ENCODE measurements at regions not wholly inside any gene's neighbourhood (a gene's known extent, or its start where the extent isn't known, plus 50 kb on each side); places are given as distances from the start of the nearest gene placed in this dataset.
"Not testable (repeated sequence)": the region's sequence is repeated elsewhere in the genome, so short reads cannot be mapped to it uniquely, and the experiment has no call there.

DNA sequence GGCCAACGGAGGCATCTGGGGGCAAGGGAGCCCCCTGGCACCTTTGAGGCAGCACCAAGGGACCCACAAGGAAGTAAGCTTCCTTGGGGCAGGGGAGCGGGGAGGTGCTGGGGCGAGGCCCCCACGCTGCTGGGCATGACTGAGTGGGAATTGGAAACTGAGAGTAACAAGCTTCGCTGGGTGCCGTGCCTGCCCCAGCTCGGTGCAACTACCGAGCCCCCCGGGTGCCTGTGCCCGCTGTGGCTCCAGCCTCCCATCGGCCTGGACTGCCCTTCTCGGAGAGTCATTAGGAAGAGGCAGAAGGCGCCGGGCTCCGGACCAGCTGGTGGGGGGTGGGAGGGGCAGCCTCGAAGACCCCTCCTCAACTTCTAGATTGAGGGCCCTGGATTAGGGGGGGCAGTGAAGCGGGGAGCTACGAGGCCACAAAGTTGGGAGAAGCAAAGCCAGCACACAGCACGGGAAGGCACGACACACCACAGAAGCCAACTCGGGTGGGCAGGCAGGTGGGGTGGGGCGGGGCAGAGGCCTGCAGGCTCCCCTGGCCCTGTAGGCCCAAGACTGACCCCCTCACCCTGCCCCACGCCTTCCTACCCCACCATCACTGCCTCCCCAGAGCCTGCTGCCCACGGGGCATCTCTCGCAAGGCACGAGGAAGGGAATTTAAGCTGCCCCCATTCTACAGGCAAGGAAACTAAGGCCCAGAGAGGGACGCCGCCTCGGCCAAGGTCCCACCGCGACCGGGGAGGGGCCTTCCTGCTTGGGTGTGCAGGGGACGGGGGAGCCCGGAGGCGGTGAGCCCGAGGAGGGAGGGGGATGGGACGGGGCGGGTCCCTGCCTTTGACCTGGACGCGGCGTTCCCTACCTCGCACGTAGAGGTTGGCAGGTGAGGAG is 83.2 kb downstream of the PTPRS start:
- no peak for DNase-seq

DNA sequence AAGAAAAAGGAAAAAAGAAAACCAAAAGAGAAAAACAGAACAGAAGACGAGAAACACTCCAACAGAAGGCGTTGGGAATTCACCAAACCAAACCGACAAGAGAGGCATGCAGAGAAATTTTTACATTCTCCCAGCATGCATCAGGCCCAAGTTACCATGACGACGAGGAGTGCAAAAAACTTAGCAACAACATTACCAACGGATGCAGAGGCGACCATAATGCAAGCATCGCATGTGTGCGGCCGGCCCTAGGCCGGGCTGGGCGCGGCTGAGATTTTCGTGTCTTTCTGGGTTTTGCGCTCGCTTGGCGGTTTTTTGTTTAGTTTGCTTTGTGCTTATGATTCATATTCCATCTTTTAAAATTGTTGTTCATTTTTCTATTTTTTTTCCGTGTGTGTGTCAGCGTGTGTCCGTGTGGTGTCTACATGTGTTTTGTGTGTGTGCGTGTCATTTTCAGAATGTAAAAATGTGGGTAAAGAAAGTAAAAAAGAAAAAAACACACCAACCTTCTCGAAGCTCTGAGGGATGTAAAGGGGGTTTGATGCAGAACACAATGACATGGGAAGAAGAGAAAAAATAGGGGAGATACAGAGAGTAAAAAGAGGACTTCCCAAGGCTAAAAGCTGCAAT is 84.9 kb downstream of the PTPRS start:
- no peak for DNase-seq

DNA sequence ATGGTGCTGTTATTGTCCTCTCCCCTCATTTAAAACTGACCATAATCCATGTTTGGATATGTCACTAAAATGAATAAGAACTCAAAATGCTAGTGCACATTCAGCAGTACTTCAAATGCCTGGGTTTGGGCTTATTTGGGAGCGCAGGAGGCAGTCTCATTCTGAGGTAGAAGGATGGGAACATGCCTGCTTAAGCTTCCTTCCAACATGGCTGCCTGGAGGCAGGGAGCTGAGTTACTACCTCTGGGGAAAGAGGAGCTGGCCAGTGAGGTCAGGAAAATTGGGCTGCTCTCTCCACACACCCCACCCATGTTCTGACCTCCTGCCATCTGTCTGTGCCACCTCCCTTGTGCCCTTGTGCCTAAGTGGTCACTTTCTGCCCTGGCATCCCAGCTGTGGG is 85.7 kb downstream of the PTPRS start:
- no peak for DNase-seq

DNA sequence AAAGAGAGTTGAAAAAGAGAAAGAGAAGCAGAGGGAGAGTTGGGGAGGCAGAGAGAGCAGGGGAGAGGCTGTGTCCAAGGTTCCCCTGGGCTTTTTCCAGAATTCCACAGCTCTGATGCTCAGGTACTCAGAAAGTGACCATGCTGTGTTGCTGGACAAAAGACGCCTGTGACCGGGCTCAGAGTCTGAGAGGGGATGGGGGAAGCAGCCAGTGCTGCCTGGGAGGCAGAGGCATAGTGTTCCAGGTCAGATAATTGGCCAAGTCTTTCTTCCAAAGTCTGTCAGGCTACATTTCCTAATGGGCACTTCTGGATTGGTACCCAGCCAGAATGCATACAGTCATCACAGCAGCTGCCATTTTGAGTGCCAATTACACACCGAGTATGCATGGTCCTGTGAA is 86.1 kb downstream of the PTPRS start:
- DNase-seq: no peak

DNA sequence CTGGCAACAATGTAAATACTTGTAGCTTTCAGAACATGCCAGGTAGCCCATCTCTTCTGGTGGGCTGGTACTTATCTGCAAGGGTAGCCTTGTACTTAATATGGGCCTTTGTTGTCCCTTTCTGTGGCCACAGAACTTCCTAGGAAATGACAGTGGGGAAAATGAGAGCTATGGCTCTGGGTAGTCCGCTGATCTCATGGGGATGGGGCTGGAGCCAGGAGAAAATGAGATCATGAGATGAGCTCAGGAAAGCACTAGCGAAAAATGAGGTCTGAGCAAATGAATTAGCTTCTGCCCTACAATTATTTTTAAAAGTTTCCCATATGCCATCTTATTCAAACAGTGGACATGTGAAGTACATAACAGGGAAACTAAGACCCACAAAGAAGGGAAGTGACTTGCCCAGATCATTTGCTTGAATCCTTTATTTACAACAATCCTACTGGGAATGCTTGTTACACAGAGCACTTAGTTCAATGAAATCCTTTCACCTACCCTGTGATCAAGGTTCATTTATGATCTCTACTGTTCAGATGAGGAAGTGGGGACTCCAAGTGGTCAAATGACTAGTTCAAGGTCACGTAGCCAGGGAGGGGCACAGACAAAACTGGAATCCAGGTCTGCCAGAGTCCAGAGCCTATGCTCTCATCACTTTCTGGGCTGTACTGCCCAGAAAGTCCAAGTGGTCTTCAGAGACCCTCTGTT is 87.1 kb downstream of the PTPRS start:
- no peak for DNase-seq

DNA sequence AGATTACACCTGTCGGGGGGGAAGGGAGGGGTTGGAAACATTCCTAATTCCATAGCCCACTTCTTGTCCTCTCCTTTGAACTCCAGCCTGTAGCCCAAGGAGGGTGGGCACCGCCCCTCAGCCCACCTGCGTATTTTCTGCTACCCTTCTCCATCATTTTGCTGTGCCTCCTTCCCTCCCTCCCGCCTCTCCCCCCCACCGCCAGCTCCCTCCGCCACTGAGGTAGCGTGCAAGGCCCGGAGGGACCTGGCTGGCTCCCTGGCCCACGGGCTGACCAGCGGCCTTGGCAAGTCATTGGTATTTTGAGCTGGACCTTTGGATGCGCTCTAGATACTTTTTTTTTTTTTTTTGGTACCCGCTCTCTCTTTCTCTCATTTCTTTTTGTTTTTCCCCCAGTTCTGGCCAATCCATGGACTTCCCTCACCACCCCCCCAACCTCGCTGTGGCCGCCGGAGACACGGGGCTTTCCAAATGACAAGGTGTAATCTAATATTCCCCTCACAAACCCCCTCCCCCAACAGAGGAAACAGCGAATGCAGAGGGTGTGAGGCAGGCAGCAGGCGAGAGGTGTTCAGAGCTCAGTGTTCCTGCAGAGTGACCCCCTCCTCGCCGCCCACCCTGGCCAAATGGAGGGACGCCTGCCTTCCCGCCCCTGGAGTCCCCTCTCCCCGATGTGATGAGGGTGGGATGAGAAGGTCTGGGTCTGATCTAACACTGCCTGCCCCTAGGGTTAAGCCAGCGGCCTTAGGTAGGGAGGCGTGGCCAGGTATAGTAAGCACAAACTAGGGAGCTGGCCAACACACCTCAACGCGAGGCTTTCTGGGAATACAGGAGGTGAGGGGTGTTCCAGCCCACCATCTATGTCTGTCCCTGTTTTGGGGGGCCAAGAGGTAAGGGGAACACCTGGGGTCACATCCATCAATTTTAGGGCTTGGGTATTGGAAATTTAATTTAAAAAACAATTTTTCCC is 89.2 kb downstream of the PTPRS start:
- DNase-seq: no peak

DNA sequence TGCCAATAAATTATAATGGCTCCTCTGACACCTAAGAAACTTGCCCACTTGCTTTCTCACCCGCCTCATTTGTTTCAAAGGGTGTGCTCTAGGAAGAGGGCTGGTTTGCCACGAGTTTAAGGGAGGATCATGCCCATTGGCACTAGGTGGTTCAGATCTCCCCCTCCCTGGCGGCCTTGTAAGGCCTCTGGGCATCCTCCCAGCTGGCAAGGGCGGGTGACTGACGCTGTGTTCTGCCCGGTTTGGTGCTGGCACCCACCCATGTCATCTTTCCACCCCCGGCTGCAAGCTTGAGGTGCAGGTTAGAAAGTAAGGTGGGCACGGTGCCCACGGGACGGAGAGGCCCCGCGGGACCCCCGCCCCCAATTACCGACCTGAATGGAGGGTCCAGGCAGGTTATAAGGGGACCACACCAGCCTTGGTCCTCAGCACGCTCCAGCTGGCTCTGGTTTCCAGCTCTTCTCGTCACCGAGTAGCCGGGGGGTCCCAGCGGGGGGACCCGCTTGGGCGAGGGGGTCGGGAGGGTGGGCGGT is 90.4 kb downstream of the PTPRS start:
- DNase-seq: peak; percentile 75

DNA sequence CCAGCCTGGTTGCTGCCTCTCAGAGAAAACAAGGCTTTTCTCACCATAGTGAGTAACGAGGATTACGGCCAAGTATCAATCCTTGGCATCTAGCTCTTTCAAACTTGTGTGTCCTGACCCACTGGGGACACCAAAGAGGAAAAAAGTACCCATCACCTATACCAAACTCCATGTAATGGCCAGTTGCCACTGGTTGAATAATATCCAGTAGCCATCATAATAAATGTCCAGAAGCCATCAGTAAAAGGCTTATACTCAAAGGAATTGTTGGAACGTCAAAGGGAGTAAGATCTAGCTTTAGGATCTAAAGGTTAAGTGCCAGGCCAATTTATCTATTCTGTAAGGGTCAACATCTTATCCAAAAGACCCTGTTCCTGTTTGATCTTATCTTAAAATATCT is 91.1 kb downstream of the PTPRS start:
- no peak for DNase-seq

DNA sequence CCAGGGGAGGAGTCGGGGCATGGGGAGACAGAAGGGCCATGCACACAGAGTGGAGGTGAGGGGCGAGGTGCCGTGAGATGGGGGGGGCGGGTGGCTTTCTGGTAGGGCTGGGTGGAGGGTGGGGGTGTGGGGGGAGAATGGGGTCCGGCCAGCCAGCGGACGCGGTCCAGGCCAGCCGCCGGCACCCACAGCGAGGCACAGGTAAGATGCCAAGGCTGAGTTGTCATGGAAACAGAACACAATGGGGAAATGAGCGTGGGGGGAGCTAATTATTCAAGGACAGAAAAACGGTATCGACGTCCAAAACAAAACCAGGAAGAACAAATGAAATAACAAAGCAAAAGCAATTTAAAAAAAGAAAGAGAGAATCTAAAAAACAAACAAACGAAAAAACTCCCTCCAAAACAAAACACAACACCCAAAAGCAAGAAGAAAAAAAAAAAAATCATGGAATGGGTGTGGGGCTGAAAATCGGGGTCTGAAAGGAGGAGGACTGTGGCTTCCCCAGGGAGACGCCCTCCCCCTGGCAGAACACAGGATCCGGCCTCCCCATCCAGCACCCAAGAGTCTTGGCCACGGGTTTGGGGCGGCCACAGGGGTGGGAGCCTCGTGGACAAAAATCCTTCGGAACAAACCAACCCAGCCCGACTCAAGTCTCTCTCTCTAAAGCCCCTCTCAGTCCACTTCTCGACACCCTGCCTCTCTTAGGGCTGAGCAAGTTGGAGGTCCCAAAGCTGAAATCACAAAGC is 92.5 kb downstream of the PTPRS start:
- DNase-seq: no peak

DNA sequence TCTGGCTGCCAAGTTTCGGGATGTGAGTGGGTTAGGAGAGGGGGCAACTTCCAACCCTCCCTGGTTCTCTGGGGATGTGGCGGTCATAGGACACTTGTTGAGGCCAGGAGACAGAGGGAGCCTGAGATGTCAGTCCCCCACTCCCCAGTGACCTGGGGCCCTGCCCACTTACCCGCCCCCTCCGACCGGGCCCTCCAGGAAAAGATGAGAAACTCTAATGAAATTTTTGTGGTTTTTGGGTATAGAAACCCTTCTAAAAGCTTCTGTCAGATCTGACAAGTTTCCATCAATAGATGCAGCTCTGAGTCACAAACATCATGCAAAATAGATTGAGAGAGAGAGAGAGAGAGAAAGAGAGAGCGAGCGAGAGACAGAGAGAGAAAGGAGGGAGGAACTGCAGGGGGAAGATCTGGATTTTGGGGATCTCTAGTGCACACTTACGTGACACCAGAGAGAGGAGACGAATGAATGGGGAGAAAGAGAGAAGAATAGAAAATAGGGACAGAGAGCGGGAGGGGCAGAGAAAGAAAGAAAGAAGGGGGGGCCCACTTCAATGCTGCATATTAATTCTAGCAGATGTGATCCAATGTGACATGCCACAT is 94.0 kb downstream of the PTPRS start:
- no peak for DNase-seq

DNA sequence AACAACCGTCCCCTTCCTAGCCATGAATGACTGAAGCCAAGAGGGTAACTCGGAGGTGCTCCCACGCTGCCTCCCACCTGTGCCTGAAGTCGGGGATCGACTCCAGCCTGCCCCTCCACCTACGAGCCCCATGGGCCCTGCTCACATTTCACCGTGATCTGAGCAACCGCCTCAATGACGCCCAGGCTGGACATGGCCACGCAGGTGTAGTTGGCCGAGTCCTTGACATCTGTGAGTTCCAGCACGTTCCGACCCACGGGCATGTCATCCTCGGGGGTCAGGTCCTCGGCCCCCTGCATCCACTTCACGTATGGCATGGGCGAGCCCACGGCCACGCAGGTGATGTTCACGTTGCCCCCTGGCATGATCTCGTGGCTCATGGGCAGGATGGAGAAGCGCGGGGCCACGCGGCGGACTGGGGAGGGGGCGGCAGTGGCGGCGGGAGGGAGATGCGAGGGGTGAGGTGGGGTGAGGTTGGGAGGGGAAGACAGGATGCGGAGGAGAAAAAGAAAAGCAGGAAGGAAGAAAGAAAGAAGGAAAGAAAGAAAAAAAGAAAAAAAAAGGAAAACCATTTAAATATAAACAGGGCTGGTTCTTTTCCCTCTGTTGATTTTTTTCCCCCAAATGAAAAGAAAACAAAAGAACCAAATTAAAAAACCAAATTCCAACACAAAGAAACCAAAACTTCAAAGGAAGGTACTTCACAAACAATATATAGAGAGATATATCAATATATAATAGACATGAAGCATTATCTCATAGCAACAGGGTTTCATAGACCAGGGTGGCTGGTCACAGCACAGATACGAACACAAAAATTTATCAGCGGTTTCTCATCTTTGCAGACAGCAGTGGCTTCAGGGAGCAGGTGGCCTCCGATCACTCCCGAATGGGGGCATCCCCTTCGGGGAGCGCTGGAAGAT is 94.7 kb downstream of the PTPRS start:
- DNase-seq: no peak

DNA sequence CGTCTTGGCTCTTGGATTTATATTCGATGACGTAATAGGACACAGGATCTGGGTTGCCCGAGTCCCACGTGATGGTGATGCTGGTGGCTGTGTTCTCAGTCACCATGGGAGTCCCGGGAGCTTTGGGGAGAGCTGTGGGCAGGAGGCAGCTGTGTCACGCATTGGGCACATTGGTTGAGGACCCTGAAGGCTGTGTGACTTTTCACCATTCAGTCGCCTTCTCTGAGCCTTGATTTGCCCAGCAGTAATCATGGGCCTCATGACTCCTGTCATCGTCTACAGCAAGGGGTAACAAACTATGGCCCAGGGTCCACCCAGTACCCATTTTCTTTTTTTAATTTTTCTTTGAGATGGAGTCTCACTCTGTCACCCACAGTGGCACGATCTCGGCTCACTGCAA is 96.3 kb downstream of the PTPRS start:
- no peak for DNase-seq

DNA sequence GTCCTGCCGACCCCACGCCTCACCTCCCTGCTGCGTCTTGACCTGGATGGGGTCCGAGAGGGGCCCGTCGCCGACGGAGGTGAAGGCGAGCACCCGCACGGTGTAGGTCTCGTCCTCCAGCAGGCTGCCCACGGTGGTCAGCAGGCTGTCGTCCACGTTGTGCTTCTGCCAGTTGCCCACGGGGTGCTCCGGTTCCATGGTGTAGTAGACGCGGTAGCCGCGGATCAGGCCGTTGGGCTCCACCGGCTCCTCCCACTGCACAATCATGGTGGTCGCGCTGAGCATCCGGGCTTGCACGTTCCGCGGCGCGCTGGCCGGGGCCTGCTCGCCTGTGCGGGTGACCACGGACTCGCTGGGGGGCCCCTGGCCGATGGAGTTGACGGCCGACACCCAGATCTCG is 96.7 kb downstream of the PTPRS start:
- no peak for DNase-seq

DNA sequence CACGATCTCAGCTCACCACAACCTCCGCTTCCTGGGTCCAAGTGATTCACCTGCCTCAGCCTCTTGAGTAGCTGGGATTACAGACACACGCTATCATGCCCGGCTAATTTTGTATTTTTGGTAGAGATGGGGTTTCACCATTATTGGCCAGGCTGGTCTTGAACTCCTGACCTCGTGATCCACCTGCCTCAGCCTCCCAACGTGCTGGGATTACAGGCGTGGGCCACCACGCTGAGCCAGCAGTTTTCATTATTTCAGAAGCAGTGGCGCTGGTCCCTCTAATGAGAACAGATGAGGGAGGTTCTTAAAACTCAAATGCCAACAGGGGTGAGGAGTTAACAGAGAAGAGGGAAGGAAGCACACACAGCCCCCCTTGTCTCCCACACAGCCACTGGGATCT is 98.7 kb downstream of the PTPRS start:
- DNase-seq: not testable (repeated sequence)

DNA sequence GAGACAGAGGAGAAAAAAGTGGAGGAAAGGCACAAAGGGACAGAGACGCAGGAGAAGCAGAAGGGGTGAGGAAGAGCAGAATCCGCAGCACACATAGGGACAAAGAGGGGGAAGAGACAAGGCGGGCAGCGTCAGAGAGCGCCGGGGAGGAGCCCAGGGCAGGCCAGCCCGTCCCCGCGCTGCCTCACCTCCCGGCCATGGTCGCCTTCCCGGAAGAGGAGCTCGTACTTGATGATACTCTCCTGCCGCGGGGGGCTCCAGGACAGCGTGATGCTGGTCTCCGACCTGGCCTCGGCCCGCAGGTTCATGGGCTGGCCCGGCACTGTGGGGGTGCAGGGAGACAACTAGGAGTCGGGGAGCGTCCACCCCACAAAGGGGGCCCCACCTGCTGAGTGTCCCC is 100.6 kb downstream of the PTPRS start:
- DNase-seq: no peak

DNA sequence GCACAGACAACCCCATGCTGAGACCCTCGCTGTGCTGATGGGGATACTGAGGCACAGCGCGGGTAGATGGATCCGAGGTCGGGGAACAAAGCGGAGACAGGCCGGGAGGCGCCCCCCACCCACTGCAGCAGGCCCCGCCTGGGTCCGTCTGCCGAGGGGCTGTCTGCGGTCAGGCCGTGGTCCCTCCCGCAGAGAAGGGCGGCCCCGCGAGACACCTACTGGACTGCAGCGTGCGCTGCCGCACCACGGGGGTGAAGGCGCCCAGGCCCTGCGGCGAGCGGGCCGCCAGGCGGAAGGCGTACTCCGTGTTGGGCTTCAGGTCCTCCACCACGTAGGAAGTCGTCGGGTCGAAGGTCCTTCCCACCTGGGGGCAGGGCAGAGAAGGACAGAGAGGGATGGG is 101.9 kb downstream of the PTPRS start:
- no peak for DNase-seq

DNA sequence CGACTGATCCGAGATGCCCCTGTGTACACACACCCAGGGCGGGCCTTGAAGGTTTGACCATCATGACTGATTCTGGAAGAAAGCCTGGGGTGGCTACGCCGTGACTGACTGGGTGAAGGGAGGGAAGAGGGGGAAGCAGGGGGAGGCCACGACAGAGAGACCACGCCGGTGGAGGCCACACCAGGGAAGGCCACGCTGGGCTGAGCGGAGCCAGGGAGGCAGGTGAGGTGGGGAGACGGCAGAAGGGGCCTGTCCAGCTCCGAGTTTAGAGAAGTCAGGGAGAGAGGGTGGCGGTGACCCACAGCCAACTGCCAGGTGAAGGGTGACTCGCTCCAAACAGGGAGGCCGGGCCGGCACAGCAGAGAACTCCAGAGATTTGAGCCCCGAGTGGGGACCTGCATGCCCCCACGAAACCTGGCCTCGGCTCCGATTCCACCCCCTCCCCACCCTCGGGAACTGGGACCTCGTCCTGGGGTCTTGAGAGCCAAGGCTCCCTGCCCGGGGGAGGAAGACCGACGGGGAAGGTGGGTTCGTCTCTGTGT is 102.6 kb downstream of the PTPRS start:
- no peak for DNase-seq

DNA sequence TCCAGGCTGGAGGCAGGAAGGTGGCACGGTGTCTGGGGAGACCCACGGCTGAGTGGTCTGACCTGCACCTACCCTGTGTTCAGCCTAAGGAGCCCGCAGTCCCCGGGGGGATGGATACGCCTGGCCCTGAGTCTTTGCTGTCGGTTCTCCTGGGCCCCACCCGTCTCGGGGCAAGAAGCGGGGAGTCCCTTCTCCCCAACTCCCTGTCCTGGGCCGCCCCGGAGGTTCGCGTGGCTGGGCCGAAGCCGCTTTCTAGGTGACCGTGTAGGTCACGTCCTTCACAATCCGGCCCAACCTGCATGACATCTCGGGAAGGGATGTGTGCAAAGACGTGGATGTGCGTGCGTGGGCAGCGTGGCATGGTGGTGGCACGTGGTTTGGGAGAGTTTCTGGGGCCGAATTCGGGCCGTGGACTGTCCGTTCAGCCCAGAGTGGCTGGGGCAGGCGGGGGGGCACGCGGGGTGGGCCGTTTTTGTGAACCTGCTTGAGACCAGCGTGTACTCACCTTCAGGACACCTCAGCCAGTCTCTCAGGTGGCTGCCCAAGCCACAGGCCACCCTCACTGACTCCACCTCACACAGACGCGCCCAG is 103.3 kb downstream of the PTPRS start:
- no peak for DNase-seq

DNA sequence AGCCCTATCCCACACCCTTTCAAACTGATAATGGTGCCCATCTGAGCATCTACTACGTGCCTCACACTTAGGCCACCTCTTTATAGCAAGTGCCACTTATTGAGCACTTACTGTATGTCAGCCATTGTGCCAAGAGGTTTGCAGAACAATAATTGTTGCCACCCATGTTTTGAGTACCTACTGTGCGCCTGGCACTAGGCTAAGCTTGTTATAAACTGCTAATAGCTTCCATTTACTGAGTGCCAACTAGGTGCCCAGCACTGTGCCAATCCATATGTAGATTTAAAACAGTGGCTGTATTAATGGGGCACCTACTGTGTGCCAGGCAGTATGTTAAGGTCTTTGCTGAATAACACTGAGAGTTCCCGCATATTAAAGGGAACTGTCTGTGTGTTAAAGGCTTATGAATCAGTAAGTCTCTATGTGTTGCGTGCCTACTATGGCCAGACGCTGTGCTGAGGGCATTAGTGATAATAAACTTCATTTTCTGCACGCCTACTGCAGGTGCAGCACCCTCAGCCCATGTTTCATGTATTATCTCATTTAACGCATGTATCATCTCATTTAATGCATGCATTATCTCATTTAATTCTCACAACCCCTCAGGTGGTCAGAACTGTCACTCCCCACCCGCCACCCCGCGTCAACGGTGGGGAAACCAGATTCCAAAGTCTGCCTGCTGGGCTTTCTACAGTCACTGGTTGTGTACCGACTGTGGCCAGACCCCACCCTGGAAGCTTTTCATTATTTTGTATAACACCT is 105.0 kb downstream of the PTPRS start:
- no peak for DNase-seq
